ENCODE measurements at regions not wholly inside any gene's neighbourhood (a gene's known extent, or its start where the extent isn't known, plus 50 kb on each side); places are given as distances from the start of the nearest gene placed in this dataset.

- TF ChIP-seq, protein P1, sequence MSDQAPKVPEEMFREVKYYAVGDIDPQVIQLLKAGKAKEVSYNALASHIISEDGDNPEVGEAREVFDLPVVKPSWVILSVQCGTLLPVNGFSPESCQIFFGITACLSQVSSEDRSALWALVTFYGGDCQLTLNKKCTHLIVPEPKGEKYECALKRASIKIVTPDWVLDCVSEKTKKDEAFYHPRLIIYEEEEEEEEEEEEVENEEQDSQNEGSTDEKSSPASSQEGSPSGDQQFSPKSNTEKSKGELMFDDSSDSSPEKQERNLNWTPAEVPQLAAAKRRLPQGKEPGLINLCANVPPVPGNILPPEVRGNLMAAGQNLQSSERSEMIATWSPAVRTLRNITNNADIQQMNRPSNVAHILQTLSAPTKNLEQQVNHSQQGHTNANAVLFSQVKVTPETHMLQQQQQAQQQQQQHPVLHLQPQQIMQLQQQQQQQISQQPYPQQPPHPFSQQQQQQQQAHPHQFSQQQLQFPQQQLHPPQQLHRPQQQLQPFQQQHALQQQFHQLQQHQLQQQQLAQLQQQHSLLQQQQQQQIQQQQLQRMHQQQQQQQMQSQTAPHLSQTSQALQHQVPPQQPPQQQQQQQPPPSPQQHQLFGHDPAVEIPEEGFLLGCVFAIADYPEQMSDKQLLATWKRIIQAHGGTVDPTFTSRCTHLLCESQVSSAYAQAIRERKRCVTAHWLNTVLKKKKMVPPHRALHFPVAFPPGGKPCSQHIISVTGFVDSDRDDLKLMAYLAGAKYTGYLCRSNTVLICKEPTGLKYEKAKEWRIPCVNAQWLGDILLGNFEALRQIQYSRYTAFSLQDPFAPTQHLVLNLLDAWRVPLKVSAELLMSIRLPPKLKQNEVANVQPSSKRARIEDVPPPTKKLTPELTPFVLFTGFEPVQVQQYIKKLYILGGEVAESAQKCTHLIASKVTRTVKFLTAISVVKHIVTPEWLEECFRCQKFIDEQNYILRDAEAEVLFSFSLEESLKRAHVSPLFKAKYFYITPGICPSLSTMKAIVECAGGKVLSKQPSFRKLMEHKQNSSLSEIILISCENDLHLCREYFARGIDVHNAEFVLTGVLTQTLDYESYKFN (CRISPR knock-in tag; conservative IDR thresholded peaks at IDR 0.05) = no peak
- TF ChIP-seq SETDB1 (CRISPR knock-in tag; IDR thresholded peaks at IDR 0.05; ENCODE audit: borderline replicate concordance) (no peak), KLF9 (CRISPR knock-in tag; IDR thresholded peaks at IDR 0.05; ENCODE audit: low read depth) (no peak), ZNF550 (CRISPR knock-in tag; IDR thresholded peaks at IDR 0.05; ENCODE audit: borderline replicate concordance) (no peak), POLR2A (IDR thresholded peaks at IDR 0.05; ENCODE audit: insufficient read depth in 1 of 2, low read depth in 2 of 2, low read length in 2 of 2) (no peak), ZFP82 (CRISPR knock-in tag; IDR thresholded peaks at IDR 0.05; ENCODE audit: borderline replicate concordance) (no peak)
These were observed 166.5 kb downstream of the SNAPC1 start (continued) for GRCh38 chr14:61928701-61929100.

DNA sequence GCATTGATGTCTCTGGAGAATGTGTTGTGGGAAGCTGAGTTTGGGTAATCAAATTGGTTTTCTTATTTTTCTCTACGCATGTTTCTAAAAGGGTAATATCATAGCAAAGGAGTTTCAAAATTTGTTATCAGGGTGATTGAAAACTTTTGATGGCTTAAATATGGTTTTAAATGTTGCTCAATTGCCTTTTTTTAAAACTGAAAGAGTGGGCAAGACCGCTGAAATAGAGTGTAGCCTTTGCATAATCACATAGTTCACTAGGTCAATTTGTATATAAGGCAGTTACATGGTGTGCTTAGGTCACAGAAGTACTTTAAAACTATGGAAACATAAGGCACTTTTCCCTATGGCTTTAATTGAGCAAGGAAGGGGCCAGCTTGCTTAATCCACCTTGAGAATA, 167.4 kb downstream of the SNAPC1 start:
- no peaks in the 10 kb centered on the region for H3K4me1 ChIP-seq (ENCODE audit: insufficient read depth, low read length)
- no peak for ATAC-seq
- POLR2A ChIA-PET = no interaction called here
- no peak overlapping the region for H3K4me2 ChIP-seq (ENCODE audit: low read depth, low read length)
- intact Hi-C loops (cut with micrococcal nuclease; ENCODE audit: unreplicated experiment) = no loop called here
- no peaks in the 10 kb centered on the region for H3K9me3 ChIP-seq (ENCODE audit: low read length)
- no peak for DNase-seq (ENCODE audit: low spot score)
- no TSS peak for BruUV-seq (replicated peaks)
- no peaks in the 10 kb centered on the region for H4K20me1 ChIP-seq (ENCODE audit: insufficient read depth, low read length)
- H3K79me2 ChIP-seq (ENCODE audit: insufficient read depth, low read length) = no peaks in the 10 kb centered on the region
- FAIRE-seq = no peak
- in situ Hi-C loops (cut with HindIII; ENCODE audit: extremely low pct_ligation_motif_present, low pct_unique_long_range_greater_than_20kb) = no loop called here
- H3K4me3 ChIP-seq (replicated peaks in 1 of 3; ENCODE audit: insufficient read depth in 1 of 3, low read depth in 2 of 3, low read length in 3 of 3) = no peak overlapping the region
- CTCF ChIA-PET (ENCODE audit: low intra/inter-chr PET ratio, low total read pairs) = no interaction called here
- 3% methylated on average over 2 of the region's 2 CpGs for WGBS (ENCODE audit: low lambda C conversion rate)
- H3K27ac ChIP-seq (ENCODE audit: extremely low read length, insufficient read depth, low read length) = no peak overlapping the region
- no peak overlapping the region for H3K9ac ChIP-seq (ENCODE audit: insufficient read depth, low read depth, low read length)
- H3K36me3 ChIP-seq (replicated peaks in 1 of 2; ENCODE audit: control insufficient read depth in 1 of 2, insufficient read depth in 2 of 2, low read length in 2 of 2) = no peaks in the 10 kb centered on the region
- no peaks in the 10 kb centered on the region for H3K27me3 ChIP-seq (ENCODE audit: control insufficient read depth in 1 of 2, insufficient read depth in 2 of 2, low read length in 2 of 2)
- H2AFZ ChIP-seq (ENCODE audit: low read length) = no peak overlapping the region
- TF ChIP-seq HNRNPH1 (optimal IDR thresholded peaks at IDR 0.05; ENCODE audit: low read depth, low read length) = no peak
- TF ChIP-seq, protein P2, sequence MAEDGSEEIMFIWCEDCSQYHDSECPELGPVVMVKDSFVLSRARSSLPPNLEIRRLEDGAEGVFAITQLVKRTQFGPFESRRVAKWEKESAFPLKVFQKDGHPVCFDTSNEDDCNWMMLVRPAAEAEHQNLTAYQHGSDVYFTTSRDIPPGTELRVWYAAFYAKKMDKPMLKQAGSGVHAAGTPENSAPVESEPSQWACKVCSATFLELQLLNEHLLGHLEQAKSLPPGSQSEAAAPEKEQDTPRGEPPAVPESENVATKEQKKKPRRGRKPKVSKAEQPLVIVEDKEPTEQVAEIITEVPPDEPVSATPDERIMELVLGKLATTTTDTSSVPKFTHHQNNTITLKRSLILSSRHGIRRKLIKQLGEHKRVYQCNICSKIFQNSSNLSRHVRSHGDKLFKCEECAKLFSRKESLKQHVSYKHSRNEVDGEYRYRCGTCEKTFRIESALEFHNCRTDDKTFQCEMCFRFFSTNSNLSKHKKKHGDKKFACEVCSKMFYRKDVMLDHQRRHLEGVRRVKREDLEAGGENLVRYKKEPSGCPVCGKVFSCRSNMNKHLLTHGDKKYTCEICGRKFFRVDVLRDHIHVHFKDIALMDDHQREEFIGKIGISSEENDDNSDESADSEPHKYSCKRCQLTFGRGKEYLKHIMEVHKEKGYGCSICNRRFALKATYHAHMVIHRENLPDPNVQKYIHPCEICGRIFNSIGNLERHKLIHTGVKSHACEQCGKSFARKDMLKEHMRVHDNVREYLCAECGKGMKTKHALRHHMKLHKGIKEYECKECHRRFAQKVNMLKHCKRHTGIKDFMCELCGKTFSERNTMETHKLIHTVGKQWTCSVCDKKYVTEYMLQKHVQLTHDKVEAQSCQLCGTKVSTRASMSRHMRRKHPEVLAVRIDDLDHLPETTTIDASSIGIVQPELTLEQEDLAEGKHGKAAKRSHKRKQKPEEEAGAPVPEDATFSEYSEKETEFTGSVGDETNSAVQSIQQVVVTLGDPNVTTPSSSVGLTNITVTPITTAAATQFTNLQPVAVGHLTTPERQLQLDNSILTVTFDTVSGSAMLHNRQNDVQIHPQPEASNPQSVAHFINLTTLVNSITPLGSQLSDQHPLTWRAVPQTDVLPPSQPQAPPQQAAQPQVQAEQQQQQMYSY (CRISPR knock-in tag; IDR thresholded peaks at IDR 0.05) = no peak
- no peak for TF ChIP-seq NR2F1 (CRISPR knock-in tag; IDR thresholded peaks at IDR 0.05)
- TF ChIP-seq, protein P3, sequence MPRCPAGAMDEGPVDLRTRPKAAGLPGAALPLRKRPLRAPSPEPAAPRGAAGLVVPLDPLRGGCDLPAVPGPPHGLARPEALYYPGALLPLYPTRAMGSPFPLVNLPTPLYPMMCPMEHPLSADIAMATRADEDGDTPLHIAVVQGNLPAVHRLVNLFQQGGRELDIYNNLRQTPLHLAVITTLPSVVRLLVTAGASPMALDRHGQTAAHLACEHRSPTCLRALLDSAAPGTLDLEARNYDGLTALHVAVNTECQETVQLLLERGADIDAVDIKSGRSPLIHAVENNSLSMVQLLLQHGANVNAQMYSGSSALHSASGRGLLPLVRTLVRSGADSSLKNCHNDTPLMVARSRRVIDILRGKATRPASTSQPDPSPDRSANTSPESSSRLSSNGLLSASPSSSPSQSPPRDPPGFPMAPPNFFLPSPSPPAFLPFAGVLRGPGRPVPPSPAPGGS (CRISPR knock-in tag; IDR thresholded peaks at IDR 0.05) = no peak
- TF ChIP-seq ZNF777 (CRISPR knock-in tag; IDR thresholded peaks at IDR 0.05) = no peak
- TF ChIP-seq ZNF672 (CRISPR knock-in tag; IDR thresholded peaks at IDR 0.05) = no peak
- TF ChIP-seq MAZ (IDR thresholded peaks at IDR 0.05; ENCODE audit: borderline replicate concordance, low read depth, low read length) = no peak
- no peak for TF ChIP-seq MAZ (CRISPR knock-in tag; IDR thresholded peaks at IDR 0.05; ENCODE audit: low read depth)
- TF ChIP-seq ATF7 (IDR thresholded peaks at IDR 0.05) = no peak
- no peak for TF ChIP-seq ATF7 (CRISPR knock-in tag; IDR thresholded peaks at IDR 0.05)

Data from HepG2 (cell line).